SU-DHL-6 (cell line): ENCODE measurements at regions not wholly inside any gene's neighbourhood (a gene's known extent, or its start where the extent isn't known, plus 50 kb on each side); places are given as distances from the start of the nearest gene placed in this dataset.

Experiments used
- H2AFZ ChIP-seq: fragments of 200-600 bp; sonication (generic); 2 replicates; pipeline ENCODE4 v1.6.1; 2014; ENCODE audit warnings: low read depth, mild to moderate bottlenecking, moderate library complexity, mixed read lengths, antibody characterized with exemption, low read length; ENCODE audit not compliant: severe bottlenecking
- H3F3A ChIP-seq: fragments of 200-600 bp; shearing (Covaris generic); 2 replicates; pipeline ENCODE4 v1.6.0; 2016; ENCODE audit warnings: antibody characterized with exemption, mild to moderate bottlenecking; ENCODE audit not compliant: insufficient read depth
- H3K27ac ChIP-seq: fragments of 200-600 bp; sonication (generic); 2 replicates; pipeline ENCODE4 v1.5.1; 2016; ENCODE audit warnings: low read depth, mild to moderate bottlenecking, low read length, moderate library complexity, mixed read lengths
- H3K27me3 ChIP-seq: fragments of 200-600 bp; sonication (generic), shearing (Covaris generic); 2 replicates; pipeline ENCODE4 v1.6.0; 2014; ENCODE audit warnings: mild to moderate bottlenecking, low read length
- H3K36me3 ChIP-seq: fragments of 200-600 bp; sonication (generic); 2 replicates; pipeline ENCODE4 v1.6.1; 2014; ENCODE audit warnings: mild to moderate bottlenecking, low read length, mixed read lengths
- H3K4me2 ChIP-seq: fragments of 300-600, 200-600 bp; shearing (Covaris generic), sonication (generic); 2 replicates; pipeline ENCODE4 v1.6.0; 2014; ENCODE audit warnings: low read length, low read depth, mild to moderate bottlenecking; ENCODE audit not compliant: poor library complexity, severe bottlenecking
- H3K4me3 ChIP-seq: fragments of 200-600 bp; sonication (generic); 2 replicates; pipeline ENCODE4 v1.5.1; 2014; ENCODE audit warnings: antibody characterized with exemption, low read length, mild to moderate bottlenecking, mixed read lengths; ENCODE audit not compliant: insufficient read depth, poor library complexity, severe bottlenecking
- H3K79me2 ChIP-seq: fragments of 200-600 bp; sonication (generic); 2 replicates; pipeline ENCODE4 v1.6.1; 2014; ENCODE audit warnings: mild to moderate bottlenecking, low read length, moderate library complexity; ENCODE audit not compliant: insufficient read depth
- H3K9ac ChIP-seq: fragments of 200-600 bp; sonication (generic); 2 replicates; pipeline ENCODE4 v1.7.0; 2014; ENCODE audit warnings: mild to moderate bottlenecking, low read length
- H3K9me2 ChIP-seq: fragments of 200-600 bp; sonication (generic); replicated peaks from 2 replicates; pipeline ENCODE4 v1.6.1; 2014; ENCODE audit warnings: low read length; ENCODE audit not compliant: insufficient read depth
- H3K9me3 ChIP-seq: fragments of 200-600 bp; sonication (generic); 2 replicates; pipeline ENCODE4 v1.6.1; 2014; ENCODE audit warnings: low read length, mixed read lengths; ENCODE audit not compliant: insufficient read depth
- H4K20me1 ChIP-seq: fragments of 200-600 bp; sonication (generic); 2 replicates; pipeline ENCODE4 v1.6.1; 2014; ENCODE audit warnings: low read depth, mild to moderate bottlenecking, antibody characterized with exemption, low read length, moderate library complexity, mixed read lengths
- EZH2phosphoT487 ChIP-seq: fragments of 200-600 bp; sonication (generic), shearing (Covaris generic); conservative IDR thresholded peaks from 2 replicates; pipeline ENCODE4 v1.6.1; 2018; ENCODE audit warnings: mild to moderate bottlenecking, antibody characterized with exemption, low read length, moderate library complexity, mixed read lengths
- TF ChIP-seq, protein P1 (sequence below): fragments of 200-600 bp; sonication (generic); IDR thresholded peaks from one replicate; pipeline ENCODE4 v1.5.1; 2017; ENCODE audit warnings: antibody characterized with exemption, mild to moderate bottlenecking, low read length, moderate library complexity; ENCODE audit not compliant: insufficient read depth, poor library complexity, severe bottlenecking

DNA sequence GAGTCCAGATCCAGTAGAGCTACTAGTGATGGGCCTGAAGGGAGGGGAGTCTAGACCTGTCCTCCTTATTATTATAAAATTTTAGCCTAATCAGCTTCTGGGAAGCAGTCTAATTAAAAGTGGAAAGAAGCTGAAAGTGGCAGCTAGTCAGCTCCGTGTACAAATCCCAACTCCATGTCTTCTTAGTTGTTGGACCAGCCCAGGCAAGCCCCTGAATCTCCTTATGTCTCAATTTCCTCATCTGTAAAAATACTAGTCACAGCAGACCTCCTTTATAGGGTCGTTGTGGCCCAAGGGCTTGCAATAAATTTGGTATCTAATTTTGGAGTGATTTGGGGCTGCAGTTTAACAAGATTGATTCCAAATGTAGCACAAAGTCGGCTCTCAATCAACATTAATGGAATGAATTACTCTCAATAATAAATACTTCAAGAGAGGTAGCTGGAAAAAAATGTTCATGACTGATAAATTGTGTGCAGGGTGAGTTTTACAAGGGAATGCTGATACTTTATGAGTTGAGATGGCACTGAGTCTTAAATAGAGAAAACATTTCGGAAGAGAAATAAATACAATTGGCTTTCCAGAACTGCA lies 118.3 kb upstream of the NDUFV2 start:
- no peaks in the 10 kb centered on the region for H4K20me1 ChIP-seq
- no peaks in the 10 kb centered on the region for H3K36me3 ChIP-seq
- H3K9me2 ChIP-seq = no peaks in the 10 kb centered on the region
- no peaks in the 10 kb centered on the region for H3K27me3 ChIP-seq
- H3K27ac ChIP-seq = no peak overlapping the region
- no peak overlapping the region for H3K4me2 ChIP-seq
- H3F3A ChIP-seq = no peaks in the 10 kb centered on the region
- H2AFZ ChIP-seq = no peak overlapping the region
- no peak overlapping the region for H3K4me3 ChIP-seq
- no peak overlapping the region for H3K9ac ChIP-seq
- no peaks in the 10 kb centered on the region for H3K79me2 ChIP-seq
- TF ChIP-seq EZH2phosphoT487 = no peak
- TF ChIP-seq, protein P1, sequence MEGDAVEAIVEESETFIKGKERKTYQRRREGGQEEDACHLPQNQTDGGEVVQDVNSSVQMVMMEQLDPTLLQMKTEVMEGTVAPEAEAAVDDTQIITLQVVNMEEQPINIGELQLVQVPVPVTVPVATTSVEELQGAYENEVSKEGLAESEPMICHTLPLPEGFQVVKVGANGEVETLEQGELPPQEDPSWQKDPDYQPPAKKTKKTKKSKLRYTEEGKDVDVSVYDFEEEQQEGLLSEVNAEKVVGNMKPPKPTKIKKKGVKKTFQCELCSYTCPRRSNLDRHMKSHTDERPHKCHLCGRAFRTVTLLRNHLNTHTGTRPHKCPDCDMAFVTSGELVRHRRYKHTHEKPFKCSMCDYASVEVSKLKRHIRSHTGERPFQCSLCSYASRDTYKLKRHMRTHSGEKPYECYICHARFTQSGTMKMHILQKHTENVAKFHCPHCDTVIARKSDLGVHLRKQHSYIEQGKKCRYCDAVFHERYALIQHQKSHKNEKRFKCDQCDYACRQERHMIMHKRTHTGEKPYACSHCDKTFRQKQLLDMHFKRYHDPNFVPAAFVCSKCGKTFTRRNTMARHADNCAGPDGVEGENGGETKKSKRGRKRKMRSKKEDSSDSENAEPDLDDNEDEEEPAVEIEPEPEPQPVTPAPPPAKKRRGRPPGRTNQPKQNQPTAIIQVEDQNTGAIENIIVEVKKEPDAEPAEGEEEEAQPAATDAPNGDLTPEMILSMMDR = no peak
- no peaks in the 10 kb centered on the region for H3K9me3 ChIP-seq

DNA sequence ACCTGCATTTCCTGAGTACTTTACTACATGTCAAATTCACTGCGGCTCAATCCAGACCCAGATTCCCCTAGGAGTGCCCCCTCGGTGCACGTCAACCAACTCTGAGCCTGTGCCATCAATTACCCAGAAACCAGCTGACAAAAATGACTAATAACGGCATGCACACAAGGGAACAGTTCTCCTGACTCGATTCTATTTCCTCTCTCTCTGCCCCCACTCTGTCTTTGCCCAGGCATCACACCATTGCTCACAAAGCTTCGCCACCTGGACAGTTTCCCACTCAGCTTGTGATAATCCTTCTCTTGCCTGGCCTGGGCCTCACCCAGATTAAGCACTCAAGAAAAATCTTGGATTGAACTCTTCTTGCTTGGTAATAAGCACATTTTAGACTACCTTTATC lies 115.3 kb upstream of the NDUFV2 start:
- no peak for TF ChIP-seq EZH2phosphoT487
- TF ChIP-seq, protein P1 = no peak
- no peaks in the 10 kb centered on the region for H3K9me3 ChIP-seq
- H3K36me3 ChIP-seq = no peaks in the 10 kb centered on the region
- H3F3A ChIP-seq = no peaks in the 10 kb centered on the region
- H3K79me2 ChIP-seq = no peaks in the 10 kb centered on the region
- H4K20me1 ChIP-seq = no peaks in the 10 kb centered on the region
- no peaks in the 10 kb centered on the region for H3K9me2 ChIP-seq
- no peaks in the 10 kb centered on the region for H3K27me3 ChIP-seq
- no peak overlapping the region for H3K4me2 ChIP-seq
- no peak overlapping the region for H3K4me3 ChIP-seq
- no peak overlapping the region for H3K9ac ChIP-seq
- H2AFZ ChIP-seq = no peak overlapping the region
- H3K27ac ChIP-seq = no peak overlapping the region

DNA sequence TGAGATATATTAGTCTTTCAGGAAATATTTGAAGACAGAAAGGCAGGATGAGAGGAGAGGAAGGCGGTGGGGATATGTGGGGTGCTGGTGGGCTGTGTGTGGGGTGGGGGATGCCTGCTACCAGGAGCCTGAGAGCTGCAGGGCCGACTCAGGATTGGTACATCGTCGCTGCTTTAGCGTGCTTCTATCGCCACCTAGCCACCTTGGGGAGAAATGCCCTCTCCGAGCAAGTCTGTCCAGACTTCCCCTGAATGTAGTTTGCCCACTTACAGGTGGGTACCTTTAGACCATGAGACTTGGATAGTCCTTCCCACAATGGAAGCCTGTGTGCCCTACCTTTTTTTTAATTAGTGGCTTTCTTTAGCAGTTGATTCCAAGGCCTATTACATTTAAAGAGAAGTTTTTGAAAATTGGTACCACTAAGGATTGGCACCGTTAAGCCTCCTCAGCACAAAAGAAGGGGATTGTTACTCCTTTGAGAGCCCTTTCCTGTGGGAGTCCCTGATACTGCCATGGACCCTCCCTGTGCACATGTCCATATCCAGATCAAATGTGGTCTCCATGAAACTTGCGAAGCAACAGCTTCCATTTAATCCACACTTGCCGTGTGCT lies 114.1 kb upstream of the NDUFV2 start:
- H3K36me3 ChIP-seq = no peaks in the 10 kb centered on the region
- H3K4me2 ChIP-seq = no peak overlapping the region
- H3F3A ChIP-seq = no peaks in the 10 kb centered on the region
- no peak overlapping the region for H3K4me3 ChIP-seq
- TF ChIP-seq, protein P1 = peak; percentile 60
- no peak for TF ChIP-seq EZH2phosphoT487
- no peaks in the 10 kb centered on the region for H3K9me2 ChIP-seq
- no peaks in the 10 kb centered on the region for H4K20me1 ChIP-seq
- H3K27ac ChIP-seq = no peak overlapping the region
- H3K27me3 ChIP-seq = no peaks in the 10 kb centered on the region
- no peak overlapping the region for H2AFZ ChIP-seq
- H3K9me3 ChIP-seq = no peaks in the 10 kb centered on the region
- H3K9ac ChIP-seq = no peak overlapping the region
- no peaks in the 10 kb centered on the region for H3K79me2 ChIP-seq
